ENCODE measurements at regions not wholly inside any gene's neighbourhood (a gene's known extent, or its start where the extent isn't known, plus 50 kb on each side); places are given as distances from the start of the nearest gene placed in this dataset.

GRCh38 chr3:82229397-82229796 is 468.0 kb upstream of the GBE1 start:
- TF ChIP-seq CTCF (IDR thresholded peaks at IDR 0.05) (no peak), POLR2A (IDR thresholded peaks at IDR 0.05) (no peak)
